ENCODE measurements at regions not wholly inside any gene's neighbourhood (a gene's known extent, or its start where the extent isn't known, plus 50 kb on each side); places are given as distances from the start of the nearest gene placed in this dataset.

DNA sequence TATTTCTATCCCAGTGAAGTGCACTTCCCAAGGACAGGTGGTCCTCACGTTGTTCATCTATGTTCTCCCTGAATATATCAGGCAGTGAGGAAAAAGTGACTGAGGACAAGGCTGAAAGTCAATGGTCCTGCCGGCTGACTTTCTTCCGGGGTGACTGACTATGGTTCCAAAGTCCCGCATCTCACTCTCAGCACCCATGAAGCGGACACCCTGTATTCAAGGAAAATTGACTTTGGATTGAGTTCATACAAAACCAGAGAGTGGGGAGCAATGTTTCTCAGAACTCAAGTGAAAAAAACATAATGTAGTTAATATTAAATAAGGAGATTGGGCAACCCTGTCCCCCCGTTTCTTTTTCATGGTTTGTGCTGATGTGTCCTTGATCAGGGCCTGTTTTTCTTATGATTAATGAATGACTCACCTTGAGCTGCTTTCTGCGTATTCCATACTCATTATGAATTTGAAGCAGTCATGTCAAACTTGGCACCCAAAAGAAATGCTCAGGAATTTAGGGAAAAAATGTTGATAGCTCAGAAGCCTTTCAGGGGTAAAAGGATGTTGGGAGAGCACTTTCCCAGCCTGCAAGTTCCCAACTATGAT, 184.0 kb downstream of the CYLD start:
- DNase-seq (ENCODE audit: low spot score) = no peak
- Histone ChIP-seq H3K36me3 (replicated peaks; ENCODE audit: insufficient read depth, low read depth) (no peaks in the 10 kb centered on the region), H2AFZ (no peak overlapping the region), H3K27me3 (peaks cover 4% of the 10 kb centered on the region), H4K20me1 (ENCODE audit: insufficient read depth, poor library complexity, severe bottlenecking) (no peaks in the 10 kb centered on the region), H3K4me2 (no peak overlapping the region), H3K9me2 (replicated peaks; ENCODE audit: insufficient read depth) (no peaks in the 10 kb centered on the region), H3K79me2 (no peaks in the 10 kb centered on the region), H3K4me1 (ENCODE audit: insufficient read depth) (no peaks in the 10 kb centered on the region), H3K4me3 (no peak overlapping the region), H3K9me3 (ENCODE audit: low read depth) (no peaks in the 10 kb centered on the region), H3K27ac (no peak overlapping the region)
- TF ChIP-seq, protein P1, sequence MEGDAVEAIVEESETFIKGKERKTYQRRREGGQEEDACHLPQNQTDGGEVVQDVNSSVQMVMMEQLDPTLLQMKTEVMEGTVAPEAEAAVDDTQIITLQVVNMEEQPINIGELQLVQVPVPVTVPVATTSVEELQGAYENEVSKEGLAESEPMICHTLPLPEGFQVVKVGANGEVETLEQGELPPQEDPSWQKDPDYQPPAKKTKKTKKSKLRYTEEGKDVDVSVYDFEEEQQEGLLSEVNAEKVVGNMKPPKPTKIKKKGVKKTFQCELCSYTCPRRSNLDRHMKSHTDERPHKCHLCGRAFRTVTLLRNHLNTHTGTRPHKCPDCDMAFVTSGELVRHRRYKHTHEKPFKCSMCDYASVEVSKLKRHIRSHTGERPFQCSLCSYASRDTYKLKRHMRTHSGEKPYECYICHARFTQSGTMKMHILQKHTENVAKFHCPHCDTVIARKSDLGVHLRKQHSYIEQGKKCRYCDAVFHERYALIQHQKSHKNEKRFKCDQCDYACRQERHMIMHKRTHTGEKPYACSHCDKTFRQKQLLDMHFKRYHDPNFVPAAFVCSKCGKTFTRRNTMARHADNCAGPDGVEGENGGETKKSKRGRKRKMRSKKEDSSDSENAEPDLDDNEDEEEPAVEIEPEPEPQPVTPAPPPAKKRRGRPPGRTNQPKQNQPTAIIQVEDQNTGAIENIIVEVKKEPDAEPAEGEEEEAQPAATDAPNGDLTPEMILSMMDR (IDR thresholded peaks at IDR 0.05; ENCODE audit: poor library complexity) = no peak
- TF ChIP-seq EZH2 (IDR thresholded peaks at IDR 0.05; ENCODE audit: borderline replicate concordance) = no peak
- no peak for TF ChIP-seq EZH2phosphoT487 (IDR thresholded peaks at IDR 0.05; ENCODE audit: low read depth, severe bottlenecking, unreplicated experiment)
- 85% methylated on average over 7 of the region's 7 CpGs for WGBS (ENCODE audit: low lambda C conversion rate, missing lambda C conversion rate)

DNA sequence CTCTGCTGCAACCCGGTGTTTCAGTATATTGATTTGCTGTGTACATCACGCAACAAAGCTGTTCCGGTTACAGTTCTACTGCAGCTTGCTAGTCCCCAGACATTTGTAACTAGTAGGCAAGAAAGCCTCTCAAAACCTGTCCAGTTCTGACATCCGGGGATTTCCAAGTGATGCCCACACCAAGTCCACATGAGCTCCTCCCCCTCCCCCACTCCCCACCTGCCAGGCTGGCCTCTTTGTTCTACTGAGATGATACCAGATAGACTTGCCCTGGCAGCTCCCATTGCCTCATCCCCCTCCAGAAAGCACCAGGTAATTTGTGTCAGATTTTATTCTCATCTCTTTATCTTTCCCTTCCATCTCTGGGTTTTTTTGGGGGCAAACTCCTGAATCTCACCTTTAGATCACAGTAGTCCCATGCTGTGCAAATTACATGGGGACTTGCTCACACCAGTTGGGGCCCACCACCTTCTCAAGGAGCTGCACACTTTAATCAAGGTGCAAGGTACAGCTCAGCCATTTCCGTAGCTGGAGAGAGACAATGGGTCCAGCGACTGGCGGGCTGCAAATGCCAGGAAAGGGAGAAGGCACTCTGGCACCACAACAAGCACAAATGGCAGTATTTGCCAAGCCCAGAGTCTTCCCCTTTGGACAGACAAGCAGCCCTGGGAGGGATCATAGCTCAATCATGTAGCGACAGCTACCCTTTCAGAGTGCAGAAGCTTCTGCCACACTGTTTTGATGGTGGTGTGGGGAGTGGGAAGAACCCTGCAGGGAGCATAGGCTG, 183.1 kb downstream of the CYLD start:
- Histone ChIP-seq H3K4me1 (ENCODE audit: insufficient read depth) (no peaks in the 10 kb centered on the region), H3K27ac (no peak overlapping the region), H4K20me1 (ENCODE audit: insufficient read depth, poor library complexity, severe bottlenecking) (no peaks in the 10 kb centered on the region), H2AFZ (no peak overlapping the region), H3K79me2 (no peaks in the 10 kb centered on the region), H3K36me3 (replicated peaks; ENCODE audit: insufficient read depth, low read depth) (no peaks in the 10 kb centered on the region), H3K4me3 (no peak overlapping the region), H3K9me2 (replicated peaks; ENCODE audit: insufficient read depth) (no peaks in the 10 kb centered on the region), H3K27me3 (peaks cover 2% of the 10 kb centered on the region), H3K4me2 (no peak overlapping the region), H3K9me3 (ENCODE audit: low read depth) (no peaks in the 10 kb centered on the region)
- no peak for TF ChIP-seq EZH2phosphoT487 (IDR thresholded peaks at IDR 0.05; ENCODE audit: low read depth, severe bottlenecking, unreplicated experiment)
- DNase-seq (ENCODE audit: low spot score) = no peak
- 87% methylated on average over 8 of the region's 8 CpGs for WGBS (ENCODE audit: low lambda C conversion rate, missing lambda C conversion rate)

- Histone ChIP-seq H3K27me3 (peaks cover 9% of the 10 kb centered on the region), H3K36me3 (replicated peaks; ENCODE audit: insufficient read depth, low read depth) (no peaks in the 10 kb centered on the region), H2AFZ (no peak overlapping the region), H3K9me3 (ENCODE audit: low read depth) (no peaks in the 10 kb centered on the region), H3K27ac (no peak overlapping the region), H3K4me3 (no peak overlapping the region), H4K20me1 (ENCODE audit: insufficient read depth, poor library complexity, severe bottlenecking) (no peaks in the 10 kb centered on the region), H3K9me2 (replicated peaks; ENCODE audit: insufficient read depth) (no peaks in the 10 kb centered on the region), H3K4me2 (no peak overlapping the region), H3K79me2 (no peaks in the 10 kb centered on the region), H3K4me1 (ENCODE audit: insufficient read depth) (no peaks in the 10 kb centered on the region)
- TF ChIP-seq EZH2 (IDR thresholded peaks at IDR 0.05; ENCODE audit: borderline replicate concordance) = no peak
- TF ChIP-seq, protein P1 (IDR thresholded peaks at IDR 0.05; ENCODE audit: poor library complexity) = no peak
- no peak for TF ChIP-seq EZH2phosphoT487 (IDR thresholded peaks at IDR 0.05; ENCODE audit: low read depth, severe bottlenecking, unreplicated experiment)
- DNase-seq (ENCODE audit: low spot score) = no peak
- WGBS (ENCODE audit: low lambda C conversion rate, missing lambda C conversion rate) = 80% methylated on average over 16 of the region's 16 CpGs
Observed at GRCh38 chr16:50917950-50918703, 176.2 kb downstream of the CYLD start.

- Histone ChIP-seq H4K20me1 (ENCODE audit: insufficient read depth, poor library complexity, severe bottlenecking) (no peaks in the 10 kb centered on the region), H3K27me3 (peaks cover 9% of the 10 kb centered on the region), H3K79me2 (no peaks in the 10 kb centered on the region), H3K36me3 (replicated peaks; ENCODE audit: insufficient read depth, low read depth) (no peaks in the 10 kb centered on the region), H2AFZ (no peak overlapping the region), H3K27ac (no peak overlapping the region), H3K4me1 (ENCODE audit: insufficient read depth) (no peaks in the 10 kb centered on the region), H3K4me2 (no peak overlapping the region), H3K9me3 (ENCODE audit: low read depth) (no peaks in the 10 kb centered on the region), H3K9me2 (replicated peaks; ENCODE audit: insufficient read depth) (no peaks in the 10 kb centered on the region), H3K4me3 (no peak overlapping the region)
- TF ChIP-seq EZH2 (IDR thresholded peaks at IDR 0.05; ENCODE audit: borderline replicate concordance) (no peak), EZH2phosphoT487 (IDR thresholded peaks at IDR 0.05; ENCODE audit: low read depth, severe bottlenecking, unreplicated experiment) (no peak)
- TF ChIP-seq, protein P1 (IDR thresholded peaks at IDR 0.05; ENCODE audit: poor library complexity) = no peak
- no peak for DNase-seq (ENCODE audit: low spot score)
Observed at GRCh38 chr16:50916040-50916439, 174.2 kb downstream of the CYLD start.
